ENCODE measurements at regions not wholly inside any gene's neighbourhood (a gene's known extent, or its start where the extent isn't known, plus 50 kb on each side); places are given as distances from the start of the nearest gene placed in this dataset.

- no peak for TF ChIP-seq CTCF (IDR thresholded peaks at IDR 0.05; ENCODE audit: unreplicated experiment)
- Mint-ChIP-seq H3K27me3 (ENCODE audit: unreplicated experiment) (no peaks in the 10 kb centered on the region), H3K4me1 (ENCODE audit: low read depth, unreplicated experiment) (no peaks in the 10 kb centered on the region), H3K27ac (ENCODE audit: unreplicated experiment) (no peak overlapping the region), H3K36me3 (ENCODE audit: insufficient read depth, unreplicated experiment) (no peaks in the 10 kb centered on the region), H3K9me3 (ENCODE audit: low read depth, unreplicated experiment) (no peaks in the 10 kb centered on the region), H3K4me3 (ENCODE audit: low read depth, unreplicated experiment) (no peak overlapping the region)
- intact Hi-C loops (cut with micrococcal nuclease; ENCODE audit: unreplicated experiment): no loop called here
- CTCF ChIA-PET: no interaction called here
- no TSS peak for BruUV-seq (replicated peaks)
- no peak for DNase-seq
Observed at GRCh38 chr12:67391656-67392055, 122.5 kb downstream of the CAND1 start.

GRCh38 chr12:67394550-67394949 is 125.4 kb downstream of the CAND1 start:
- DNase-seq: no peak
- Mint-ChIP-seq H3K9me3 (ENCODE audit: low read depth, unreplicated experiment) (no peaks in the 10 kb centered on the region), H3K36me3 (ENCODE audit: insufficient read depth, unreplicated experiment) (no peaks in the 10 kb centered on the region), H3K27me3 (ENCODE audit: unreplicated experiment) (no peaks in the 10 kb centered on the region), H3K4me1 (ENCODE audit: low read depth, unreplicated experiment) (no peaks in the 10 kb centered on the region), H3K27ac (ENCODE audit: unreplicated experiment) (no peak overlapping the region), H3K4me3 (ENCODE audit: low read depth, unreplicated experiment) (no peak overlapping the region)
- CTCF ChIA-PET: no interaction called here
- TF ChIP-seq CTCF (IDR thresholded peaks at IDR 0.05; ENCODE audit: unreplicated experiment): no peak
- intact Hi-C loops (cut with micrococcal nuclease; ENCODE audit: unreplicated experiment): no loop called here
- no TSS peak for BruUV-seq (replicated peaks)

- CTCF ChIA-PET: no interaction called here
- BruUV-seq (replicated peaks): no TSS peak
- Mint-ChIP-seq H3K36me3 (ENCODE audit: insufficient read depth, unreplicated experiment) (no peaks in the 10 kb centered on the region), H3K4me1 (ENCODE audit: low read depth, unreplicated experiment) (no peaks in the 10 kb centered on the region), H3K9me3 (ENCODE audit: low read depth, unreplicated experiment) (peaks cover 2% of the 10 kb centered on the region), H3K4me3 (ENCODE audit: low read depth, unreplicated experiment) (no peak overlapping the region), H3K27me3 (ENCODE audit: unreplicated experiment) (no peaks in the 10 kb centered on the region), H3K27ac (ENCODE audit: unreplicated experiment) (no peak overlapping the region)
- no peak for TF ChIP-seq CTCF (IDR thresholded peaks at IDR 0.05; ENCODE audit: unreplicated experiment)
- intact Hi-C loops (cut with micrococcal nuclease; ENCODE audit: unreplicated experiment): no loop called here
- DNase-seq: no peak
Observed at GRCh38 chr12:67400742-67401141, 131.6 kb downstream of the CAND1 start.

GRCh38 chr12:67410246-67410645 is 141.1 kb downstream of the CAND1 start:
- Mint-ChIP-seq H3K4me1 (ENCODE audit: low read depth, unreplicated experiment) (peaks cover 9% of the 10 kb centered on the region), H3K27me3 (ENCODE audit: unreplicated experiment) (no peaks in the 10 kb centered on the region), H3K27ac (ENCODE audit: unreplicated experiment) (no peak overlapping the region), H3K9me3 (ENCODE audit: low read depth, unreplicated experiment) (peaks cover 10% of the 10 kb centered on the region), H3K36me3 (ENCODE audit: insufficient read depth, unreplicated experiment) (peaks cover 4% of the 10 kb centered on the region), H3K4me3 (ENCODE audit: low read depth, unreplicated experiment) (no peak overlapping the region)
- no TSS peak for BruUV-seq (replicated peaks)
- TF ChIP-seq CTCF (IDR thresholded peaks at IDR 0.05; ENCODE audit: unreplicated experiment): no peak
- no peak for DNase-seq
- intact Hi-C loops (cut with micrococcal nuclease; ENCODE audit: unreplicated experiment): no loop called here
- CTCF ChIA-PET: interaction anchor here (0.6 kb wide), 1 partner anchor 57 kb away, joined by 3 read pairs; no protein-coding TSS in a partner anchor
